OCI-LY7 (cell line): ENCODE measurements at regions not wholly inside any gene's neighbourhood (a gene's known extent, or its start where the extent isn't known, plus 50 kb on each side); places are given as distances from the start of the nearest gene placed in this dataset.

Experiments
- BruUV-seq: library from RNA; stranded (reverse); fragments of 400-500 nt; replicated peaks from 2 replicates; lab custom pipeline; 2021; lab: Mats Ljungman, UMichigan
- CTCF ChIA-PET: fragments of 300-600 bp; sonication (Branson Sonifier 250); formaldehyde crosslinking; loops from one replicate; lab custom pipeline; 2022; ENCODE audit warnings: antibody characterized with exemption; ENCODE audit not compliant: unreplicated experiment; lab: Charles Lee
- POLR2A ChIA-PET: fragments of 300-600 bp; sonication (Branson Sonifier 250); formaldehyde crosslinking; loops from one replicate; lab custom pipeline; 2022; ENCODE audit warnings: antibody characterized with exemption; lab: Charles Lee
- DNase-seq: peaks from one replicate; pipeline ENCODE4 v3.0.0-alpha.2; 2015; ENCODE audit warnings: low spot score
- H2AFZ ChIP-seq: fragments of 200-600 bp; sonication (generic), shearing (Covaris generic); 2 replicates; pipeline ENCODE4 v1.6.1; 2014; ENCODE audit warnings: mild to moderate bottlenecking, antibody characterized with exemption, low read length, moderate library complexity
- H3K27ac ChIP-seq: fragments of 200-600 bp; sonication (generic); 2 replicates; pipeline ENCODE4 v1.5.1; 2014; ENCODE audit warnings: mixed run types, low read depth, mild to moderate bottlenecking, moderate library complexity, low read length, inconsistent platforms; ENCODE audit not compliant: poor library complexity, severe bottlenecking
- H3K36me3 ChIP-seq: fragments of 200-600 bp; sonication (generic); 2 replicates; pipeline ENCODE4 v1.6.1; 2014; ENCODE audit warnings: mild to moderate bottlenecking, antibody characterized with exemption, low read length, moderate library complexity, mixed read lengths; ENCODE audit not compliant: insufficient read depth
- H3K4me1 ChIP-seq: fragments of 200-600 bp; sonication (generic); 2 replicates; pipeline ENCODE4 v1.5.1; 2014; ENCODE audit warnings: mild to moderate bottlenecking, low read length; ENCODE audit not compliant: insufficient read depth, poor library complexity, severe bottlenecking
- H3K4me2 ChIP-seq: fragments of 200-600 bp; sonication (generic); 2 replicates; pipeline ENCODE4 v1.6.1; 2014; ENCODE audit warnings: mild to moderate bottlenecking, low read length
- H3K4me3 ChIP-seq: fragments of 200-600 bp; sonication (generic); 2 replicates; pipeline ENCODE4 v1.5.1; 2014; ENCODE audit warnings: mild to moderate bottlenecking, low read depth, low read length; ENCODE audit not compliant: poor library complexity, severe bottlenecking
- H3K79me2 ChIP-seq: fragments of 200-600 bp; sonication (generic); 2 replicates; pipeline ENCODE4 v1.6.1; 2016; ENCODE audit warnings: low read depth, mild to moderate bottlenecking, low read length, moderate library complexity, mixed read lengths; ENCODE audit not compliant: insufficient read depth
- H3K9me2 ChIP-seq: fragments of 200-600 bp; sonication (generic); 2 replicates; pipeline ENCODE4 v1.6.1; 2016; ENCODE audit warnings: mild to moderate bottlenecking, low read length, mixed read lengths; ENCODE audit not compliant: insufficient read depth
- H3K9me3 ChIP-seq: fragments of 200-600 bp; sonication (generic); 2 replicates; pipeline ENCODE4 v1.6.1; 2014; ENCODE audit warnings: mild to moderate bottlenecking, mixed run types, low read length, mixed read lengths
- H4K20me1 ChIP-seq: fragments of 200-600 bp; sonication (generic); 2 replicates; pipeline ENCODE4 v1.6.1; 2014; ENCODE audit warnings: mild to moderate bottlenecking, antibody characterized with exemption, low read length, moderate library complexity, mixed read lengths; ENCODE audit not compliant: insufficient read depth
- EZH2phosphoT487 ChIP-seq: fragments of 200-600 bp; sonication (generic); IDR thresholded peaks from 2 replicates; pipeline ENCODE4 v1.6.1; 2018; ENCODE audit warnings: low read depth, borderline replicate concordance, mild to moderate bottlenecking, mixed run types, antibody characterized with exemption, low read length, moderate library complexity, mixed read lengths
- intact Hi-C: fragments of 100-400 bp; cut with micrococcal nuclease; formaldehyde crosslinking; loops from one replicate; pipeline ENCODE4 v1.10.0; 2022; ENCODE audit not compliant: unreplicated experiment
- TF ChIP-seq, protein P1 (sequence below): fragments of 200-600 bp; sonication (generic); conservative IDR thresholded peaks from 2 replicates; pipeline ENCODE4 v1.5.1; 2014; ENCODE audit warnings: mild to moderate bottlenecking, antibody characterized with exemption, low read length, moderate library complexity, mixed read lengths

DNA sequence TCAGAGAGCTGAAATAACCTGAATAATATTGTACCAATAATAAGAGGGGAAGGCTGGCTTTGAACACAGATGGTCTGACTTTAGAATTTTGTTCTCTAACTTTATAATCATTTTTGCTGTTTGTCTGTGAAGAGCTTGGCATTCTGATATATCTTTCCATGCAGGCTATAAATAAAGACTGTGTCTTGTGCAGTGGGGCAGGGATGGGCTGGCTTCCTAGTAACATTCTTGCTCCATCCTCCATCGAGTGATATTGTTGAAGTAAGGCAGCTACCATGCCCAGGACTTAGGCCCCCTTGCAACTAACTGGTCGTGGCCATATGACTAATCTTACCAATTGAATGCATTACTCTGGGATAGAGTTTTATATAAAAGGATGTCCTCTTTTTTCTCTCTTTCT, 234.7 kb upstream of the IRX3 start:
- Histone ChIP-seq H3K4me1 (no peaks in the 10 kb centered on the region), H2AFZ (no peak overlapping the region), H3K36me3 (no peaks in the 10 kb centered on the region), H3K4me3 (no peak overlapping the region), H3K4me2 (no peak overlapping the region), H3K27ac (no peak overlapping the region), H3K79me2 (no peaks in the 10 kb centered on the region), H3K9me3 (no peaks in the 10 kb centered on the region), H4K20me1 (no peaks in the 10 kb centered on the region), H3K9me2 (no peaks in the 10 kb centered on the region)
- TF ChIP-seq EZH2phosphoT487: no peak
- TF ChIP-seq, protein P1, sequence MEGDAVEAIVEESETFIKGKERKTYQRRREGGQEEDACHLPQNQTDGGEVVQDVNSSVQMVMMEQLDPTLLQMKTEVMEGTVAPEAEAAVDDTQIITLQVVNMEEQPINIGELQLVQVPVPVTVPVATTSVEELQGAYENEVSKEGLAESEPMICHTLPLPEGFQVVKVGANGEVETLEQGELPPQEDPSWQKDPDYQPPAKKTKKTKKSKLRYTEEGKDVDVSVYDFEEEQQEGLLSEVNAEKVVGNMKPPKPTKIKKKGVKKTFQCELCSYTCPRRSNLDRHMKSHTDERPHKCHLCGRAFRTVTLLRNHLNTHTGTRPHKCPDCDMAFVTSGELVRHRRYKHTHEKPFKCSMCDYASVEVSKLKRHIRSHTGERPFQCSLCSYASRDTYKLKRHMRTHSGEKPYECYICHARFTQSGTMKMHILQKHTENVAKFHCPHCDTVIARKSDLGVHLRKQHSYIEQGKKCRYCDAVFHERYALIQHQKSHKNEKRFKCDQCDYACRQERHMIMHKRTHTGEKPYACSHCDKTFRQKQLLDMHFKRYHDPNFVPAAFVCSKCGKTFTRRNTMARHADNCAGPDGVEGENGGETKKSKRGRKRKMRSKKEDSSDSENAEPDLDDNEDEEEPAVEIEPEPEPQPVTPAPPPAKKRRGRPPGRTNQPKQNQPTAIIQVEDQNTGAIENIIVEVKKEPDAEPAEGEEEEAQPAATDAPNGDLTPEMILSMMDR: no peak
- DNase-seq: no peak
- BruUV-seq: no TSS peak
- ChIA-PET POLR2A (interaction anchor here (0.7 kb wide), 1 partner anchor 42 kb away, joined by 3 read pairs; no protein-coding TSS in a partner anchor), CTCF (no interaction called here)
- intact Hi-C loops: no loop called here

DNA sequence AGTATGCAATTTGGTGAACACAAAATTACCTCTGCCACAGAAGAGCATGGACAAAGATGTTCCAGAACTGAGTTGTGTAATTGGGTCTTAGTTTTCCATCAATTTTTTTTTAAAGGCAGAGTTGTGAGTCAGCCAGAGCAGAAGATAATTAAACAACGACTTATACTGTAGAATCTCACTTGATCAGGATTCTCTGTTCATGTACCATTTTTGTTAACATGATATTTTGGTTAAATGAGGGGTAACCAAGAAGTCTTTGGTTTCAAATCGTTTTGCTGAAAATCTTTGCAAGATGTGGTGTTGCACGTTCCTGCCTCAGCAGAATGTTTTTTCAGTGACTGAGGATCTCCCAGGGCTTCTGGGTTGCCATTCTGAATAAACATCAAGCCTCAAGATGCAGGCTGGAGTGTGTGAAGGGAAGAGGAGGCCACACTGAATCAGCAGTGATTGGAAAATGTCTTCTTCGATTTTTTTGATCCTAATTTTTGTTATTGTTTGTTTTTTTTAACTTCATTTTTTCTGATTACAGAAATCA, 232.6 kb upstream of the IRX3 start:
- H4K20me1 ChIP-seq: no peaks in the 10 kb centered on the region
- H3K4me1 ChIP-seq: no peaks in the 10 kb centered on the region
- no peak for TF ChIP-seq EZH2phosphoT487
- TF ChIP-seq, protein P1: no peak
- H3K9me3 ChIP-seq: no peaks in the 10 kb centered on the region
- H2AFZ ChIP-seq: no peak overlapping the region
- no peak overlapping the region for H3K27ac ChIP-seq
- no peaks in the 10 kb centered on the region for H3K79me2 ChIP-seq
- BruUV-seq: no TSS peak
- H3K4me2 ChIP-seq: no peak overlapping the region
- ChIA-PET POLR2A (no interaction called here), CTCF (no interaction called here)
- no peaks in the 10 kb centered on the region for H3K36me3 ChIP-seq
- no peak for DNase-seq
- intact Hi-C loops: no loop called here
- no peak overlapping the region for H3K4me3 ChIP-seq
- no peaks in the 10 kb centered on the region for H3K9me2 ChIP-seq

DNA sequence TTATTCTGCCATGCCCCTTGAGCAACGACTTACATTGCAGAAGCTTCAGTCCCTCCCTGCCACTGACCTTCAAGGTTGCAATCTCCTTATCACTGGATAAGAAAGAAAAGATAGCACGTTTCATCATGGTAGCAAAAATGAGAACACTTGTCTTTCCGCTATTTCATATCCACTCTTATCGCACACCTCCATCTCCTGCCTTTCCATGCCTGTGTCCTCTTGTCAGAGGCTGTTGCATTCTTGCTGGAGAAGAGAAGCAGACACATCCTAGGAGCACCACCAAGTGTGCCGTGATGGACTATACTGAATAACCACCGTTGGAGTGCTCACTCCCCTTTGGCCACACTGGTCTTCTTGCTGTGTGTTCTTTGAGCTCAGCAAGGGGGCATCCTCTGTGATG, 230.6 kb upstream of the IRX3 start:
- TF ChIP-seq, protein P1: no peak
- no peak for TF ChIP-seq EZH2phosphoT487
- Histone ChIP-seq H3K9me2 (no peaks in the 10 kb centered on the region), H3K79me2 (no peaks in the 10 kb centered on the region), H3K9me3 (no peaks in the 10 kb centered on the region), H3K4me2 (no peak overlapping the region), H3K27ac (no peak overlapping the region), H2AFZ (no peak overlapping the region), H3K4me1 (no peaks in the 10 kb centered on the region), H3K4me3 (no peak overlapping the region), H4K20me1 (no peaks in the 10 kb centered on the region), H3K36me3 (no peaks in the 10 kb centered on the region)
- BruUV-seq: no TSS peak
- ChIA-PET POLR2A (no interaction called here), CTCF (no interaction called here)
- intact Hi-C loops: no loop called here
- DNase-seq: no peak
